KOPT-K1 (cell line): ENCODE measurements at regions not wholly inside any gene's neighbourhood (a gene's known extent, or its start where the extent isn't known, plus 50 kb on each side); places are given as distances from the start of the nearest gene placed in this dataset.

ENCODE experiments used
- H3K27ac ChIP-seq: fragments of 200-600 bp; sonication (generic); 2 replicates; pipeline ENCODE4 v1.5.1; 2016; ENCODE audit warnings: antibody characterized with exemption, mild to moderate bottlenecking, low read depth, low read length; ENCODE audit not compliant: poor library complexity, severe bottlenecking
- H3K36me3 ChIP-seq: fragments of 200-600 bp; sonication (generic); 2 replicates; pipeline ENCODE4 v1.5.1; 2017; ENCODE audit warnings: antibody characterized with exemption, mild to moderate bottlenecking, low read length, moderate library complexity; ENCODE audit not compliant: insufficient read depth
- H3K9me3 ChIP-seq: fragments of 200-600 bp; sonication (generic); 2 replicates; pipeline ENCODE4 v1.5.1; 2017; ENCODE audit warnings: antibody characterized with exemption, low read length, mild to moderate bottlenecking; ENCODE audit not compliant: insufficient read depth, poor library complexity, severe bottlenecking

DNA sequence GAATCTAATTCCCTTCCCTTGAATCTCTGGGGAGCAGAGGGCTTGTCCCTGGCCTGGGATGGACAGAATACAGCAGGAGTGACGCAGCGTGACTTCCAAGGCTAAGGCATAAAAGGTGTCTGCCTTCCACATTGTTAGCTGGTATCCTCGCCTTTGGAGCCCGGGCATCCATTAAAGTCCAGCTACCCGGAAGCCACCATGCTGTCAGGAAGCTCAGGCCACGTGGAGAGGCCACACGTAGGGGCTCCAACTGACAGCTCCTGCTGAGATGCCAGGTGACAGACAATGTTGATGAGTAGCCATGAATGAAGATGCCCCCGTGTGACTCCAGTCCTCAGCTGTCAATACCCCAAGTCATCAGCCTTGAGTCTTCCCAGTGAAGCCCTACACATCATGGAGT is 99.9 kb downstream of the OAT start:
- H3K9me3 ChIP-seq: peaks cover 7% of the 10 kb centered on the region
- H3K27ac ChIP-seq: no peak overlapping the region
- H3K36me3 ChIP-seq: no peaks in the 10 kb centered on the region

DNA sequence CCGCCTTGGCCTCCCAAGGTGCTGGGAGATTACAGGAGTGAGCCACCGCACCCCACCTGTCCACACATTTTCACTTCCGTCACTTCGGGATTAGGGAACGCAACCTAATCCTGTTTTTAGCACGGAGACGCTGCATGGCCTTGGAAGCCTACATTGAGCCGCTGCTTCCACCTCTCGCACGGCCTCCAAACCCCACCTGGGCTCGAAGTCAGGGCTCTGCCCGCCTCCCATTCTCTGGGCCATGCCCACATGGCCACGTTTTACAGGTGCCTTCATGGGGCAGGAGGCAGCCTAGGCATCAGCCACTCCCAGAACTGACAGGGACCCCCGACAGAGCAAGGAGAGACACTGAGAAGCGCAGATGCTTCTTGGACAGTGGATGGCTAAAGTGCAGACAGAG is 100.6 kb downstream of the OAT start:
- Histone ChIP-seq H3K27ac (no peak overlapping the region), H3K36me3 (no peaks in the 10 kb centered on the region), H3K9me3 (peaks cover 7% of the 10 kb centered on the region)

DNA sequence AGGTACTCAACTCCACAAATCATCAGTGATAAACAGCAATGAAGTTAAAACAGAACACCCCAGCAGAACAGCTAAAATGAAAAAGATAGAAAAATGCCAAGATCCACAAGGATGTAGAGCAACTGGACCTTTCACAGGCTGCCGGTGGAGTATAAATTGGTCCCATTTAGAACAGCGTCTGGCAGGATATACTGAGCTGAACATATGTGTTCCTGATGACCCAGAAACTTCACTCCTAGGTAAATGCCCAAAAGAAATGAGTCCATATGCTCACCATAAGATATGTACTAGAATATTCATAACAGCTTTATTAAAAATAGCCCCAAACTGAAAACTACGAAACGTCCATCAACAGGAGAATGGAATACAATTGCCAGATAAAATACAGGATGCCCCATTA is 102.4 kb downstream of the OAT start:
- H3K27ac ChIP-seq: no peak overlapping the region
- no peaks in the 10 kb centered on the region for H3K36me3 ChIP-seq
- peaks cover 7% of the 10 kb centered on the region for H3K9me3 ChIP-seq

DNA sequence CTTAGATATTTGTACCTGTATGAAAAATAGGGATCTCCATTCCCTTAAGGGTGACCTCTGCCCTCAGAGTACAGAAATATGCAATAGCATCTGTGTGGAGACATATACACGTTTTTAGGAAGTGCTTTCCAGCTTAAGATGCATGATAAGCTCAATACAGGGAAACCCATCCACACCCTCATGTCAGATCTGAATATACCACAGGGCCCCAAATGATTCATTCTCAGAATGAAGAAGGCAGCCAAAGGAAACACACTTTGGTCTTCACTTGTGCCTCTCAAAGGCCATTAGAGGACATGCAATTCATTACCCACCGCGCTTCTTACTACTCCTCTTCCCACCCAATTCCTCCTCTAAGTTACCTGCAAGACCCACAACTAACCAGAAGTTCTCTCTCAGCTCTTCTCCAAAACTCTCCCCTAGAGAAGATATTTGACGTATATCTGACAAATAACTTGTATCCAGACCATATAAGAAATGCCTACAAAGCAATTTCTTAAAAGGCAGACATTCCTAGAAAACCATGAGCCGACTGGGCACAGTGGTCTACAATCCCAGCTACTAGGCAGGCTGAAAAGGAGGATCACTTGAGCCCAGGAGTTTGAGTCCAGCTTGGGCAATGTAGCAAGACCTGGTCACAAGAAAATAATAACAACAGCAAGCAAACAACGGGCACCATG is 103.0 kb downstream of the OAT start:
- Histone ChIP-seq H3K9me3 (peaks cover 7% of the 10 kb centered on the region), H3K27ac (no peak overlapping the region), H3K36me3 (no peaks in the 10 kb centered on the region)

DNA sequence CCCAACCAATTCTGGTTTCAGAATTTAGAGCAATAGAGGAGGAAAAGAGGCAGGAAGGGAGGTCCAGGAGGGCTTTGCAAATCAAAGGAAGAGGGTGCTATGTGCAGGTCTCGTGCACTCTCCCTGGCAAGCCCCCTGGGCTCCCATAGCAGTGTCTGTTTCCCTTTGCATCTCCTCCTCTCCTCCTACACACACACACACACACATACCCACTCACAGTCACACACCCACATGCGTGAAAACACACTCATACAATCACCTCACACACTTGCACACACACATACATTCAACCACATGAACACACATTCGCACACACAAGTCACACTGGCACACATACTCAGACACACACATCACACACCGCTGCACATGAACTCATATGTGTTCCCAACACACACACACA is 105.3 kb downstream of the OAT start:
- Histone ChIP-seq H3K36me3 (no peaks in the 10 kb centered on the region), H3K27ac (no peak overlapping the region), H3K9me3 (peaks cover 7% of the 10 kb centered on the region)

DNA sequence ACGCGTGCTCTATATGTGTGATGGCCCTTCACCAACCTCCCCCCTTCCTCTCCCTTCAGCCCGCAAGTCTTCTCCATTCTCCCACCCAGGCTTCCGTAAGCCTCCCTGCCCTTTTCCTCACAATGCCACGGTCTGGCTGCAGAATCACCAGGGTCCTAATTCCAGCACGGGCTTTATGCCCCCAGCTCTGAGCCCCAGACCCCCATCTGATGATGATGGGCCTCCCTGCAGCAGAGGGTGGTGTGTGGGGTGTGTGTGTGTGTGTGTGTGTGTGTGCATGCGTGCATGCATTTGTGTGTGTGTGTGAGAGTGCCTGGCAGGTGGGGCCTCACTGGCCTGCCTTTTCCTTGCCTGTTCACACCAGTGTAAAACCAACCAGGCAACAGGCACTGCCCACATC is 109.9 kb downstream of the OAT start:
- Histone ChIP-seq H3K27ac (no peak overlapping the region), H3K36me3 (no peaks in the 10 kb centered on the region), H3K9me3 (no peaks in the 10 kb centered on the region)

DNA sequence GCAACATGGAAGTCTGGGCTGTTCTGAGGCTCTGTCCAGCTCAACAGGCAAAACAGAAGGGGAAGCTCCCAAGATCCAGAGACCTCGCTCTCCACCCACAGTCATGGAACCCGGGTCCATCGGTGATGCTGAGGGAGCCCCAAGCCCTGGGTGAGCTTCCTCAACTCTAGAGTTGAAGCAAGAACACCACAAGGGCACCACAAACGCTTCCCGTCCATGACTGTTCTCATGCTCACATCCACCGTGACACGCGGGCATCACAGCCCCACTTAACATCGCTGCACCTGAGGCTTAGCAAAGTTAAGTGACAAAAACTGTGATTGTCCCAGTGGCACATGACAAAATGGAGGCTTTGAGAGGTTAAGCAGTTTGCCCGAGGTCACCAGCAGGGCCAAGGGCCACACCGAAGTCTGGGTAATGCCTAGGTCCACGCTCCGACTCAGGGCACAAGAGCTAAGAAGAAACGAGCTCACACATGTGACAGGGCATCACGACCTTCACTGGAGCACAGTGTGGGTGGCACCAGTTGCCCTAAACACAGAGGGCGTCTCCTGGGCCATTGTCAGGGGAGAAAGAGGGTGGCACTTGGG is 110.6 kb downstream of the OAT start:
- H3K9me3 ChIP-seq: no peaks in the 10 kb centered on the region
- no peaks in the 10 kb centered on the region for H3K36me3 ChIP-seq
- no peak overlapping the region for H3K27ac ChIP-seq

DNA sequence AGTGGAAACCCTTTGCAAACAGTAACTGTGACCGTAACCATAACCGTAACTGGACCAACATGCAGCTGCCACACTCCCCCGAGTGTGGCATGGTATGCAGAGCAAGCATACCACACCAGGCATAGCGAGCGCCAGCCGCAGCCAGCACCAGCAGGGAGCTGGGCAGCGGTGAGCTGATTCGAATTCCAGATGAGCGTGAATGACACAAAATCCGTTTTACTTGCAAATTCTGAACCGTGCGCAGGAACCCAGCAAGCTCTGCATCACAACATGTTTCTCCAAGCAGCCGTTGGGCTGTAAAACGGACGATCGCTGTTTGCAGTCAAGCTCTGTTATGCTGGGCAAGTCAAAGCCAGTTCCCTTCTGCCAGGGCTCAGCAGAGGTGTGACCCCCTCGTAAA is 111.1 kb downstream of the OAT start:
- Histone ChIP-seq H3K27ac (no peak overlapping the region), H3K36me3 (no peaks in the 10 kb centered on the region), H3K9me3 (no peaks in the 10 kb centered on the region)

DNA sequence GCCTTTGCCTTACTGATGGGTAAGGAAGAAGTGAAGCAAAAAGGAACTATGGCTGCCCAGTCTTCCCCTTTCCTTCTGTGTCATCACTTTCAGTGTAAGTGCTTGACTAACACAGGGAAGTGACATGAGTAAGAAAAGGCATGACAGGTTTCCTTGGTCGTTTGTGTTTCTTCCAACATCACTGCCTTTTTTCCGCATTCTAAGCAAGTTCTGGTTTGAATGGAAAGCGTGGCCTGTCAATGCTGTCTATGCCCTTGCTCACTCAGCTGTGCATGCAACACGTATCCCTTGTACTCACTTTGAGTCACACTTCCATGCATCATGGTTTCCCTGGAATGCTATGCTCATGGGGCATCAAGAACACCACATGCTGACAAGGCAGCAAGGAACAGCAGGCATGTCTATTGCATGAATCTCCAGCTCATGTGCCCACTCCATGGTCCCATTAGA is 111.8 kb downstream of the OAT start:
- H3K9me3 ChIP-seq: peaks cover 4% of the 10 kb centered on the region
- no peak overlapping the region for H3K27ac ChIP-seq
- H3K36me3 ChIP-seq: no peaks in the 10 kb centered on the region

DNA sequence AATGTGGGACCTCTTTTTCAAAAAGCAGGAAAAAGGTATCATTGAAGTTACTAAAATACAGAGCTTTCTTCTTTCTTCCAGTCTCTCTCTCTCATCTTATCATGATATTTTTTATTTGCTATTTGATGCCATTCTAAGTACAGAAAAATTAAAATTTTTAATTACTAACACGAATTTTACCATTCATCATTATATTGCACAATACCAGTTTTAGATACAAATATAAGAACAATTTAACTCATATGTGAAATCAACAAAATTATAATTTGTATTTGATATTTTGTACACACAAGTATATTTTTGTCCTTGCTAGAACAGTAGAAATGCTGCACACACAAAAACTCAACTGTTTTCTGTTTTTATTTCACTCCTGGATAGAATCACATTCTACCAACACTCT is 112.2 kb downstream of the OAT start:
- H3K36me3 ChIP-seq: no peaks in the 10 kb centered on the region
- H3K9me3 ChIP-seq: peaks cover 8% of the 10 kb centered on the region
- no peak overlapping the region for H3K27ac ChIP-seq

DNA sequence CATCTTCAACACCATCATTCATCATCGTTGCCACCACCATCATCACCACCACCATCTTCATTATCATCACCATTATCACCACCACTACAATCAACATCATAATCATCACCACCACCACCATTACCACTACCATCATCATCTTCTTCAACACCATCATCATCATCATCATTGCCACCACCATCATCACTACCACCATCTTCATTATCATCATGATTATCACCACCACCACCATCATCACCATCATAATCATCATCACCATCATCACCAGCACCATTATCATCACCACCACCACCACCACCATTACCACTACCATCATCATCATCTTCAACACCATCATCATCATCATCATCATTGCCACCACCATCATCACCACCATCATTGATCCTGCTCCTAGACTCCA is 112.7 kb downstream of the OAT start:
- Histone ChIP-seq H3K9me3 (peaks cover 13% of the 10 kb centered on the region), H3K36me3 (no peaks in the 10 kb centered on the region), H3K27ac (no peak overlapping the region)

DNA sequence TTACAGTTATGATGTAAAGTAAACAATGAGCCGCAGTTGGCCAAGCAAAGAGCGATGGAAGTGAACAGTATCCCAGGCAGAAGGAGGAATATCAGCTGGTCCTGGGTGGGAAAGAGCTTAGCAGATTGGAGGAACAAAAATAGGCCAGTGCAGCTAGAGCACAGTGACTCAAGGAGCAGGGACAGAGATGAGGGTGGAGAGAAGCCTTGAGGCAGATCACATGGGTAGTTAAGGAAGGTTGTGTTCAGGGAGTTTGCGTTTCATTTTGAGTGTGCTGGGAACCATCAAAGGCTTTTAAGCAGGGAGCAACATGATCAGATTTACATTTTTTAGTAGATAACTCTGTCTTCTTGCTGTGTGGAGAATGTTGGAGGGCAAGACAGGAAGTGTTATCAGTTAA is 113.6 kb downstream of the OAT start:
- H3K36me3 ChIP-seq: no peaks in the 10 kb centered on the region
- no peak overlapping the region for H3K27ac ChIP-seq
- peaks cover 22% of the 10 kb centered on the region for H3K9me3 ChIP-seq

DNA sequence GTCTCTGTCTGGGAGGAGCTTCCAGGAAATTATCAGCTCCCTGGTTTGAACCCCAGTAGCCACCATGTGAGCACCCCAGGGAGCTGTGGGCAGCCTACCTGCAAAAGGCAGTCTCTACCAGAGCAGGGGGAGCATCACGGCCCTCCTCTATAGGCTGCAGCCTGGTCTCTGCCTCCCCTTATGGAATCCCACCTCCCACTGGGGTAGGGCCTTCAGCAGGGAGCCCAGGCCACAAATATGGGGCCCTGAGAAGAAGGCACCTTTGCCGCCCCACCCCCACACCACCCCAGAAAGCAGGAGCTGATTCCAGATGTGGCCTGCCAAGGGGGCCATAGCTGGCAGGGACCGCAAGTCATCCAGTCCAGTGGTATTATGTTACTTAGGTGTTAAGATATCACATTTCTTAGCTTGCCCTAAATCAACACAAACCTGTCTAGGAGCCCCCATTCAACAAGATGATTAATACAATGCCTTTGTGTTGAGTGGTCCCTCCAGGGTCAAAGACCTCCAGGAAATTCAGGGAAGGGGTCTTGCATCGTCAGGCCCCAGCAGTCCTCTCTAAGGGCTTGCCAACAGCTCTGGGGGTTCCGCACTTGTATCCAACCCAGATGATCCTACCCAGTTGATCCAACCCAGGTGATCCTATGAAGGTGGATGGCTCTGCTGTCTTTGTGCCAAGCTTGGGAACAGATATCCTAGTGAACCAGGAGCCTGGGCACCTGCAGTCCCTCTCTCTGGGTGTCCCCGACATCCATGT is 114.9 kb downstream of the OAT start:
- Histone ChIP-seq H3K36me3 (no peaks in the 10 kb centered on the region), H3K9me3 (peaks cover 27% of the 10 kb centered on the region), H3K27ac (no peak overlapping the region)

DNA sequence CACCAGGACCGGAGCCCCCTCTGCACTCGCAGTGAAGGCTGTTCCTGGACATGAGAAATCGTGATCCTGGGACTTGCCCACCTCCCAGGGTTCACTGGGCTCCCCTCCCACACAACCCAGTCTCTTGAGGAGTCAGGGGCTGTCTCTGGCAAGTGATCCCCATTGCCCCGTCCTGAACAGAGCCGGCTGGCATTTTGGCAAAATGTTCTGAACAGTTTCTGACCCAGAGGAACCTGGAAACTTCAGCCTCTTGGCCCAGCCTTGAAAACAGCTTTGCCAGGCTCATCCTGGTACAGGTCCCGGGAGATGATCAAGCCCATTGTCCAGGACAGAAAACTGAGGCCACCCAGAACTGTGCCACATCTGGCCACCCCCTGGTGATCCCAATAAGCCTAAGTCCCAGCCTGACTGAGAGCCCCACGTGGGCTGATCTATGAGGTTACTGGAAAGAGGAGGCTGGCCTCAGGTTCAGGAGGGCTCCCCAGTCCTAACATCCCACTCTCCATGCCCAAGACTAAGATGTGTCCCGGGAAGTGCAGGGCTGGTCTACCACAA is 115.7 kb downstream of the OAT start:
- peaks cover 27% of the 10 kb centered on the region for H3K9me3 ChIP-seq
- no peaks in the 10 kb centered on the region for H3K36me3 ChIP-seq
- H3K27ac ChIP-seq: no peak overlapping the region

DNA sequence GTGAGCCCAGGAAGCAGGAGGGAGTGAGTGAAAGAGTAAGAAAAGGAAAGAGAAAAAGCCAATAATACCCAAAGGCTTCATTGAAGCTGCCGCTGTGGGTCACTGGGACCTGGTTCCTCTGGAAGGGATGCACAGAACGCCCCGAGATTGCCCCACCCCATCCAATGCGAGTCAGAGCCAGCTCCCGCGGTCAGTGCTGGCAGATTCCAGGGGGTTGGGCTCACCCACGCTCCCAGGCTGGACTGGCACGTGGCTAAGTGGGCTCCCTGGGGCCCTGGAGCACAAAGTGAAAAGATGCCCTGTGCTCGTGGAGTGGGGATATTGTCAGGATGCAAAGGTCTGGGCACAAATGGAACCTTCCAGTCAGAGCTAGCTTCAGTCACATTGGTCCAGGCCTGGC is 117.0 kb downstream of the OAT start:
- Histone ChIP-seq H3K9me3 (peaks cover 27% of the 10 kb centered on the region), H3K36me3 (no peaks in the 10 kb centered on the region), H3K27ac (no peak overlapping the region)
